Astrocyte of the cerebellum (primary cell): ENCODE measurements at regions not wholly inside any gene's neighbourhood (a gene's known extent, or its start where the extent isn't known, plus 50 kb on each side); places are given as distances from the start of the nearest gene placed in this dataset.

Source experiments
- DNase-seq: peaks from one replicate; pipeline ENCODE4 v3.0.0-alpha.2; 2011; ENCODE audit warnings: low read depth
- H3K4me3 ChIP-seq: 2 replicates; pipeline ENCODE4 v1.5.1; 2011; ENCODE audit warnings: mild to moderate bottlenecking, low read depth, low read length, moderate library complexity
- in situ Hi-C: cut with HindIII; loops from 2 replicates; pipeline ENCODE4 v1.10.0; 2017; ENCODE audit warnings: low sequenced_read_pairs
- TF ChIP-seq, protein P1 (sequence below): IDR thresholded peaks from 2 replicates; pipeline ENCODE4 v1.5.1; 2012; ENCODE audit warnings: low read length, low read depth, moderate library complexity, mild to moderate bottlenecking; ENCODE audit errors: missing control alignments

DNA sequence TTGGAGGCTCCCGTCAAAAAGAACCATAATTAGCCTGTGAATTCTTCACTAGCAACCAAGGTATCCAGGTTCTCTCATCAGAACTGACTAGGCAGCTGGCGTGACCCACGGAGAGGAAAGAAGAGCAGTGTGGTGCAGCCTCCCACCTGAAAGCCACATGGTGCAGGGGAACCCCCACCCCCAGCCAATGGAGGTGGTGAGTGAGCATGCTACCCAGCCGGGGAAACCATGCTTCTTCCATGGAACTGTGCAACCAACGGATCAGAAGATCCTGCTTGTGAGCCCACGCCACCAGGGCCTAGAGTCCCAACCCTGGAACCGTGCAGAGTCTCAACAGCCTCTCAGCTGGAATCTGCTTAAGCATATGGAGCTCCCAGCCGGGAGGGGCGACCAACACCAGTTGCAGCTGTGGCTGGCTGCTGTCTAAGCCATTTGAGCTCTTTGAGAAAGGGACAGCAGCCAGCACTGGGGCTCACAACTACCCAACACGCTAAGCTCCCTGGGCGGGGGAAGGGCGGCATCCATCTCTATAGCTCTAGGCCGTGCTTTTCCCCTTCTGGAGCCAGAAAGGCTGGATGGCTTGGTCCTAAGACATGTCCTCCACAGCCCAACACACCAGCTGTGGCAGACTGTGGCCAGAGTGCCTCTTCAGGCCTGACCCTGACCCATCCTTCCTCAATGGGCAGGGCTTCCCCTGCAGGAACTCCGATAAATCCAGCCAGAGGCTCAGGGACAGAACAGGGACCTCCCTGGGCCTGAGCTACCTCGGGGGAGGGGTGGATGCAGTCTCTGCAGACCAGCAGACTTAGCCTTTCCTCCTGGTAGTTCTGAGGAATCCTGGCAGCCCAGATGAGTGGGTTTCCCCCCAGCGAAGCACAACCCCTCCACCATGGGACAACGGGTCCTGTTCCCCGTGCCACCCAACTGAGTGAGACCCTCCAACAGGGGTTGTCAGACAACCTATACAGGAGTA is 151.4 kb upstream of the NXPH2 start:
- TF ChIP-seq, protein P1, sequence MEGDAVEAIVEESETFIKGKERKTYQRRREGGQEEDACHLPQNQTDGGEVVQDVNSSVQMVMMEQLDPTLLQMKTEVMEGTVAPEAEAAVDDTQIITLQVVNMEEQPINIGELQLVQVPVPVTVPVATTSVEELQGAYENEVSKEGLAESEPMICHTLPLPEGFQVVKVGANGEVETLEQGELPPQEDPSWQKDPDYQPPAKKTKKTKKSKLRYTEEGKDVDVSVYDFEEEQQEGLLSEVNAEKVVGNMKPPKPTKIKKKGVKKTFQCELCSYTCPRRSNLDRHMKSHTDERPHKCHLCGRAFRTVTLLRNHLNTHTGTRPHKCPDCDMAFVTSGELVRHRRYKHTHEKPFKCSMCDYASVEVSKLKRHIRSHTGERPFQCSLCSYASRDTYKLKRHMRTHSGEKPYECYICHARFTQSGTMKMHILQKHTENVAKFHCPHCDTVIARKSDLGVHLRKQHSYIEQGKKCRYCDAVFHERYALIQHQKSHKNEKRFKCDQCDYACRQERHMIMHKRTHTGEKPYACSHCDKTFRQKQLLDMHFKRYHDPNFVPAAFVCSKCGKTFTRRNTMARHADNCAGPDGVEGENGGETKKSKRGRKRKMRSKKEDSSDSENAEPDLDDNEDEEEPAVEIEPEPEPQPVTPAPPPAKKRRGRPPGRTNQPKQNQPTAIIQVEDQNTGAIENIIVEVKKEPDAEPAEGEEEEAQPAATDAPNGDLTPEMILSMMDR = no peak
- no peak for DNase-seq
- no peak overlapping the region for H3K4me3 ChIP-seq
- in situ Hi-C loops = no loop called here

- TF ChIP-seq, protein P1 = no peak
- in situ Hi-C loops = no loop called here
- H3K4me3 ChIP-seq = no peak overlapping the region
- no peak for DNase-seq
Measured at GRCh38 chr2:138930571-138930970, 150.4 kb upstream of the NXPH2 start.

GRCh38 chr2:138928374-138929021 is 148.3 kb upstream of the NXPH2 start:
- no peak for DNase-seq
- no peak overlapping the region for H3K4me3 ChIP-seq
- TF ChIP-seq, protein P1 = no peak
- in situ Hi-C loops = no loop called here

- in situ Hi-C loops = no loop called here
- TF ChIP-seq, protein P1 = no peak
- DNase-seq = peak; percentile 34
Measured at GRCh38 chr2:138922973-138923563, 142.9 kb upstream of the NXPH2 start.

DNA sequence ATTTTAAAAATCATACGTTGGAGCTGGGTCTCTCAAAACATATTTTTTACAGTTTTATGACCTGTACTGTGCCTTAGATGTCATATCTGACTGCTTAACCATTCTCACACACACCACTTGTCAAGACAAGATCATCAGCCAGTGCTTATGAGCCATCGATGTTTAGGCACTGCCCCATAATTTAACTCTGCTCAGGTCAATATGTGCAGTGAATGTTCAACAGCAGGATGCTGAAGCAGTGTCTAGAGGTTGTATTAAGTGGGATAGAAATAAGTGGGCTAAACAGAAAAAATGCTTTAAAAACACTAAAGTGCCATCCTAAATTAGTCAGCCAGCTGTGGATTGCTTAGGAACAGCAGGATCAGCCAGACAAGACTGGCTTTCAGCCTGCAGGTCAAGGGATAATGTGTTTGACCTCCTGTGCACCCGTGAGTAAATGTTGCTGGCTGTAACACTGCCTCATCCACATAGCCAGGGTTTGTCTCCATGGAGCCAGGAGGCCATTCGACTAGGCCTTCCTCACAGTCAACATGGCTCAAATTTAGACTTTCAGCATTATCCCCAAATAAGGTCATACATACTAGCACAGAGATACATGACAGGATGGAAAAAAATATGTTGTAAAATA is 139.0 kb upstream of the NXPH2 start:
- H3K4me3 ChIP-seq = no peak overlapping the region
- TF ChIP-seq, protein P1 = no peak
- DNase-seq = no peak
- in situ Hi-C loops = no loop called here

More at GRCh38 chr2:138922973-138923563, 142.9 kb upstream of the NXPH2 start:
- no peak overlapping the region for H3K4me3 ChIP-seq

DNA sequence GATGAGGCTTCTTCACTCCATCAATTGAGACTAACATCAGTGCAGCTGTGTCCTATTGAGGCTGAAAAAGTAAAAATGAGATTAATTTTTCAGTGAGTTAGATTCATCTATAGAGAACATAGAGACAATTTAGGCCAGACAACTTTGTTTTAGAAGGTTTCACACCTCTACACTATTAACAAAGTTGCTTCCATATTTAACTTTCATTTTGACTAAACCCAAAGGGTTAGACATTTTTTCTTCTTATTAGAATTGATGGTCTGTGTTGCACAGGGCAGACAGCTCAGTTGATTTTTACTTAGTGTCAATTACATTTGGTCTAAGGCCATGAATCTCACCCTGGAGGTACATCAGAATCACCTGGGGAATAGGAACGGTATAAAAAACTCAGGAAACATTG is 130.2 kb upstream of the NXPH2 start:
- no peak for DNase-seq
- TF ChIP-seq, protein P1 = no peak
- in situ Hi-C loops = no loop called here
- H3K4me3 ChIP-seq = no peak overlapping the region
